NCI-H510A treated with DMSO at 0.1 percent for 48 hours (cell line): ENCODE measurements at regions not wholly inside any gene's neighbourhood (a gene's known extent, or its start where the extent isn't known, plus 50 kb on each side); places are given as distances from the start of the nearest gene placed in this dataset.

ENCODE experiments used
- DNase-seq: peaks from one replicate; lab custom pipeline; 2025; lab: John Stamatoyannopoulos, UW

DNA sequence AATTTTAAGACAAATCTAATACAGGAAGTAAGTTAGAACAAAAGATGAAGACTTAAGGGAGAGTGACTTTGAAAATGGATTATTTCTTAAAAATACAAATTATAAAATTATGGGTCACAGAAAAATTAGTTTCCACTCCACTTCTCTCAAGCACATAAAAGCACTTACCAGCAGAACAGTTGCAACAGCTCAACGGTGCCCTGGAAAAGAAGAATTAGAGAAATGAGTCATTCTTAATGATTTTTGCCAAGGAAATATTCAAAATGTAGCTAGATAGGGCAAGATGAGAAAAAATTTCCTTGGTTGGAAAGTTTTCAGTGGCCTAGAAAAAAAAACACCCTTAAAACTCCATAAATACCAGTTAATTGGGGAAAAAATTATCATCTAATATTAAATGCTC is 2185.6 kb upstream of the CELF4 start:
- DNase-seq = no peak

DNA sequence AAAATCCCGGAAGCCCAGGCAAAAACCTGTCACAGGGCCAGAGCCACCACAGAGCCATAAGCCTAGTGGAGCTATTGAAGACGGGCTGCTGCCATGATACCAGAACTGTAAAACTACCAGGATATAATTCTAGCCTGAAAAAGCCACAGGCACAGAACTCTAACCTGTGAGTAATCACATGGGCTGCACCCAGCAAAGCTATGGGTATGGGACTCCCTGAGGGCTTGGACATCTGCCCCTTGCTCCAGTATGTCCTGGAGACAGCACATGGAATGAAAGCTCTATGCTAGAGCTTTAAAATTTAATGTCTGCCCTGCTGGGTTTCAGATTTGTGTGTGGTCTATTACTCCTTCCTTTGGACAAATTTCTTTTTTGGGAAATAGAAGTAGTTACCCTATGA is 2183.6 kb upstream of the CELF4 start:
- DNase-seq = no peak

DNA sequence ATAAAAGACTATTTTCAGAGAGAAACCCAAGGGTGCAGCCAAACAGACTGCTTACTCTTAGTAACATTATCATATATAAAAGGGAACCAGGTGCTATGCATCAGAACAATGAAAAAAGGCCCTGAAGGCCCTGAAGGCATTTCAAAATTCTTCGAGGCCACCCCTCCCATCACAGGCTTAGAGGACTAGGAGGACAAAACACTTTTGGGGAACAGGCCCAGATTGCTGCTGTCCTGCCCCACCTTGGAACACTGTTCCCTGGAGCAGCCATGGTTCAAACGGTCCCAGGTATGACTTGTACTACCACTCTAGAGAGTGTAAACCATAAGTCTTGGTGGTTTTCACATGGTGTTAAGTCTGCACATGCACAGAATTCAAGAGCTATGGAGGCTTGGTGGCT is 2183.1 kb upstream of the CELF4 start:
- no peak for DNase-seq

DNA sequence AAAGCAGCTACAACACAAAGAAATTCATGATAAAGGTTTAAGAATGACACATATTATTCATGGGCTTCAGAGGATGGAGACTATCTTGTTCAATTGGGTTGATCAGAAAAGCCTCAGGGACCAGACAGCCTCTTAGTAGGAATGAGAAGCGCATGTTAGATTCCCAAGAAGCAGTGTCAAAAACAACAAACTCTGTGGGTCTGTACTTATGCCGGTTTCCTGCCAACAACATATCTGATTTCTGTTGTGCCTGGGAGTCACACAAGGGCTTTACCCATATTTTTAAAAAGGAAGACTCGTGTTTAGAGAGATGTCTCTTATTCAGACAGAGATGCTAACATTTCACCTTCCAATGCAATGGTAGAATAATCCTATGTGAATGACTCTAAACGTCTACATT is 2180.6 kb upstream of the CELF4 start:
- no peak for DNase-seq

DNA sequence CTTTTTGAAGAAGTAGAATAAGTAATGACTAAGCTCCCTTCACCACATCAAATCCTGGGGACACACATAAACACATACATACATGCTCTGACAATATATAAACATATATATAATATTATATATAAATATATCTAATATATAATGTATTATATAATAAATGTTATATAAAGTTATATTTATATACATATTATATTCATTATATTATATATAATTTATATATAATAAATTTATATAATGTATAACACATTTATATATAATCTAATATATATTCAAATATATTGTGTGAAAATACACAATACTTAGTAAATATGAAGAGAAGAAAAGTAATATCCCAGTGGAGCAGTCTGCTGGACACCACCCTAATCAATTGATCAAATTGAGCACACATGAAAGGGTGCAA is 2177.9 kb upstream of the CELF4 start:
- no peak for DNase-seq

DNA sequence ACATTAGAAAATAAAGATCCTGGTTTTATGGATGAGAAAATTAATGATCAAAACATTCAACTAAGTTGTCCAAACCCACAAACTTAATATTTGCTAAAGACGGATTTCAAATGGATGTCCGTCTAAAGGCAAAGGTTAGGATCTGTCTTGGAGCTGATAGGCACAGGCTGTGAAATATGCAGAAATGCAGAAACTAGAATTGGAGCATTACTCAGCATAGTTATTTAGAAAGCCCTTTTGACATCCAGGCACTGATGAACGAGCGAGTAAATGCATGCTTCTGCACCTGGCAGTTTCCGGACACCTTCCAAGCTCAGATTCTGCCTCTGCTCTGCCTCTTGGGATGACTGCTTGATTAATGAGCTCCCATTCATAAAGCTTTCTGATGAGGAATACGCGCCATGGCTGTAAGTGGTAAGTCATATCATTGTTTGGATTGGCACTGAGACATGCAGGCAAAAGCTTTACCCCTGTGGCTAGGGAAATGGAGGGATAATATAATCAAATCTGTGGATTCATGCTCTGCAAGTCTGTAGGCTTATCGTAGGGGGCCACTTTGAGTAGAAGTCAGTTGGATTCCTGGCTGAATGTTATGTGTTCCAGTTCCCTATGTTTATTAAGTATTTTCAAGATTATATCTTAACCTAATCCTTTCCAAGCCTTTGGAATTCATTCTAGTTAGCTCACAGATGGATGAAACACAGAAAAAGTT is 2176.3 kb upstream of the CELF4 start:
- DNase-seq = peak; percentile 95

DNA sequence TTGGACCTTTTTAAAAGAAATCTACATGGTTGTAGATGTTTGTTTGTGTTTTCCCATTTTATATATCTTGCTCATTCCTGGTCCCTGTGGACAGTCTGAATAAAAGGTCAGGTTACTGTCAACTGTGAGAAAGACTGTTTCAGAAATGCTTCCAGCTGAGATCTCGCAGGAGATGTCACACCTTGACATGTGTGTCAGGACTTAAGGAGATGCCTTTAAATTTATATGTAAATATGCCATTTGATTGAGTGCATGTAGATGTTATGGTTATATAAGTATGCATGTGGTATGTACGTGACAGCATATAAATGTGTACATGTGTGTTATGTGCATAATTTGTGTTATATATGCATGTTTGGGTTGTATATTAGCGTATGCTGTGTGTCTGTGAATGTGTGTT is 2172.3 kb upstream of the CELF4 start:
- DNase-seq = no peak

DNA sequence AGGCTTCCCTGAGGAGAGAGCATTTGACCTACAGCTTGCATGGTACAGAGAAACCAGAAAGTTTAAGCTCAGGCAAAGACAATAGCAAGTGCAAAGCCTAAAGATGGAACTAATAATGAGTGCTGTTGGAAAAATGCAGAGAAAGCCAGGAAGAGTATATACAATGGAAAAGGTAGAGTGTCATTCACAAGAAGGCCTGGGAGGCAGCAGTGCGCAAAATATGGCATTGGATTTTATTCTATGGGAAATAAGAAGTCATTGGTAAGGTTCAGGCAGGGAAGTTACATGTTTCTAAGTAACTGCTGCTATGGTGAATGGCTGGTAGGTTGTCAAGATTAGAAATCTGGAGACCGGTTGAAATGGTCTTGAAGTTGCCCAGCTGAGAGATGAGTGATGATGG is 2167.3 kb upstream of the CELF4 start:
- no peak for DNase-seq

DNA sequence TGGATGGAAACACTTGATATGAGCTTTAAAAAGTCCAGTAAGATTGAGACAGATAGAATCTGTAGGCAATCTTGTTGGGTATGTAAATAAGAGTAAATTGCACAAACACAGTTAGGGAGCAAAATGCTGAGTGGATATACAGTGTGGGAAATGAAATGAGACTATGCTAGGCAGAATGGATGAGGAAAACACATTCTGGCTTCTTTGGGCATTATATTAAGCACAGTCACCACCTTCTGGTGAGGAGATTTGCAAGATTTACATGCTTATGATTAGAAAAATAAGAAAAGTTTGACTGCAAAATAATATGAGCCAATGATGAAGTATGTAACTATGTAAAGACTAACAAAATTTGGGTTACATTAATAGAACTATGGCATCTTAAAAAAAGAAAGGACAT is 2165.0 kb upstream of the CELF4 start:
- no peak for DNase-seq

DNA sequence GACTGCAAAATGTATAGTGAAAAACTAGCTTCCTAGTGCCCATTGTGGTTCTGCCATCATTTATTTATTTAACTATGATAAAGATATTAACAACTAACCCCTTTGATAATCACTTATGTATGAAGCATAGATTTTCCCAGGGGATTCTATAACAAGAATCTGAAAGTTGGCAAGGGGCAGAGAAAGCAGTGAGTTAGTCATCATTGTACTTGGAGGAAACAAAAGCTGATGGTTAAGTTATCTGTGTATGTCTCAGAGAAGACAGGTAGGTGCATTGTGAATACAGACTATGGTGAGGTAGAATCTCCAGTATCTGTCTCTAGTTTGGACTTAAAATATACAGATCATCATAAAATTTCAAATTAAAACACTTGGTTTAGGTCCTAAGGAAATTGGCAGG is 2159.1 kb upstream of the CELF4 start:
- no peak for DNase-seq

DNA sequence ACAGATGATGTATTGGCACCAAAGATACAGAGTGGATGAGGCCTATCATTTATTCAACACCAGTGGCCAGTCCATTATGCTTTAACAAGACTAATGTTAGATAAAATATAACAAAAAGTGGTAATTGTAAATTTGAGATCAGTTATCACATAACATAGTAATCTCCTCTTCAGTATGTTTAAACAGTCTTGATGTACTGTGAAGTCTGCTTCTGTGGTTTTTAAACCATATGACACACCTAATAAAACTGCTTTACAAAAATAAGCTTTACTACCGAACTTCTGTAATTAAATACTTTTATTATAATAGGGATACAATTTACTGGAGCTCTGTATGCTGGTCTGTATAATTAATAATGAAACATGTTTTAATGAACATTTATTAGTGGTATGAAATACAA is 2156.1 kb upstream of the CELF4 start:
- no peak for DNase-seq

DNA sequence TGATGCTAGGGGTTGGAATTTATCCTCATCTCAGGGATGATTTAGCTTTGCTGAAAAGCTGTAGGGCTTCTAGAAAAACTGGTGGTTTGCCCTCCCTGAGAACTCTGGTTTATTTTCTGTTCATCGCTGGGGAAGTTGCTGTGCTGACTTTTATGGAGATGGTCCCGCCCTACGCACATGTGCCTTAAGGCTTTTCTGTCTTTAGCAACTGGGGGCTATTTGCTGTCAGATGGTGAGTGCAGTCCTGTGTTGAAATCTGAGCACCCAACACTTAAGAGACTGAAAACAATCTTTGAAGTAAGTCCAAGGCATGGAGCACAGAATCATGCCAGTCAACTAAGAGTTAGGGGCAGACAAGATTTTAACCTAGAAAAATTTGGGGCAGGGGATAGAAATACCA is 2148.4 kb upstream of the CELF4 start:
- DNase-seq = no peak

DNA sequence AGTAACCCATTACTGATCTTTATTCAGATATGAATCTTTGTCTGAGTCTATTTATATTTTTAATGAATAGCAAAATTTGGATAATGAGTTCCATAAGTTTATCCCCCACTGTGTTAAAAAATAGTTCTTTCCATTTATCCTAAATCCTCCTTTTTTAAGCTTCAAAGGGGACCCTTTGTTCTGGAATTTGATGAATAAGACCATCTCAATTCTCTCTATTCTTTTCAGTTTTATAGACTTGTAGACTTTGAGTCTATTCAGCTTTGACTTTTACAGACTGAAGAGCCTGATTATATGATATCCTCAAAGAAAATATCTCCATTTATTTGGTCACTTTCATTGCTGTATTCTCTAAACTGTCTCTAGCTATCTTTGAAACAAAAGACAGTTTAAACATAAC is 2146.1 kb upstream of the CELF4 start:
- DNase-seq = no peak

DNA sequence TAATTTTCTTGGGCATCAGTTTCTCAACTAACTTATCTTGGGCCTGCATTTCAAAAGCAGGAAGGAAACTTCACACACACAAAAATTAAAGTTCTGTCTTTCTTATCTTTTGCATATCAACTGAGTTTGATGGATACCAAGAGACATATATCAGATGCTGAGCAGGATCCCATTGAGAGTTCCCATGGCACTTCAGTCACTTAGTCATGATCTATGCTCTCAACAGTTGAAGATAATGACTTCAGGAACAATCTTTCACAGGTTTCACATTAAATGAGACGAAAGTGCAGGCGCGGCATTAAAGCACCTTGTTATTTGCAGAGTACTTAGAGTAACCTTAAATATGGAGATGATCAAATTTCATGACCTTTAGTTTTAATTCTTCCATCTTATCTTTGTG is 2139.8 kb upstream of the CELF4 start:
- DNase-seq = no peak

DNA sequence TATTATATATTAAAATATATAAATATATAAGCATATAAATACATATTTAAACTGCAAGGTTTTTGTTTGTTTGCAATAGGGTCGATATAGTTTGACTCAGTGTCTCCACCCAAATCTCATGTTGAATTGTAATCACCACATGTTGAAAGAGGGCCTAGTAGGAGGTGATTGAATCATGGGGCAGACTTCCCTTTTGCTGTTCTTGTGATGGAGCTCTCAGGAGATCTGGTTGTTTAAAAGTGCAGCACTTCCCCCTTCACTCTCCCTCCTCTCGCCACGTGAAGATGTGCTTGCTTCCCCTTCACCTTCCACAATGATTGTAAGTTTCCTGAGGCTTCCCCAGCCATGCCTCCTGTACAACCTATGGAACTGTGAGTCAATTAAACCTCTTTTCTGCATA is 2137.3 kb upstream of the CELF4 start:
- no peak for DNase-seq

DNA sequence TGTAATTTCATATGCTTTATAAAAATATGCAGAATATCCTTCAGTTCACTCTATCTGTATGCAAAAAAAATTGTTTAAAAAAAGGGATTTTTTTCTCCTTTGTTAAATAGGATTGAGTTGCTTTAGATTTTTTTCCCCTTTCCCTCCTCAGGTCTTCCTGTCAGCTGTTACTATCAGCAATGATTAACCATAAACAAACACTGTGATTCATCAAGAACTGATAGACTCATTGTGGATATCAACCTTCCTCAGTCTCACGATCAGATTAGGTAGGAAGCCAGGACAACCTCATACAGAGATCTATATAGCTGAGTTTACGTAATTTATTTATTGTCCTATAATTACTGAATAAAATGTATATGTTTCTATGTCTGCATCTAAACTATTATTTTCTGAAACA is 2136.2 kb upstream of the CELF4 start:
- no peak for DNase-seq

DNA sequence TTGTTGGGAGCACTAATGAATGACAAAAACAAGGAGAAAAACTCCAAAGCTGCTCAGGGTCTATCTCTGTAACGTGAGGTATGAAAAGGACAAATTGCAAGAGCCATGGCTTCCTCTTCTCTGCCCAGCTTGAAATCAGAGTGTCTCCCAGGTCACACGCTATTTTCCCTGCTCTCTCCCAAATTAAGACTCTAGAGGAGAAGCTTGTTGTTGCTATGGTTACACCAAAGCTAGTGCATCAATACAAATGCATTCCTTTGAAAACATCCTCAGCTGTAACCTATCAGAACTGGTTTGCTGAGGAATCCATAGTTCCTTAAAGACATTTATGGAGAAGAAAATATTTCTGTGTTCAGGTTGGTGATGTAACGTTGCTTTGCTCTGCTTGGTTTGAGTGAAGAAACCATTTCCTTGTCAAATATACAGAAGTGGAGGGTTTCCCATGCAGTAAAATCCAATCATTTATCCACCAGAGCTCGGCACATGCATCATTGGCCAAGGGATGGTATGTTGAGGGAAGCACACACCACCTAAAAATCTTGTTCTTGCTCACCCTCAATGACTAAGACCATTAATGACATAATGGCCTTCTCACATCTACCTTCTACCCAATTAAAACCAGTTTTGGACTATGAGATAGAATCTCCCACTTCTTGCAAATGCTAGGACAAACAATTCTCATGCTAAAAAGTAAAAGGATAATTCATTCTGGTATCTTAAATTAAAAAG is 2135.6 kb upstream of the CELF4 start:
- DNase-seq = no peak

DNA sequence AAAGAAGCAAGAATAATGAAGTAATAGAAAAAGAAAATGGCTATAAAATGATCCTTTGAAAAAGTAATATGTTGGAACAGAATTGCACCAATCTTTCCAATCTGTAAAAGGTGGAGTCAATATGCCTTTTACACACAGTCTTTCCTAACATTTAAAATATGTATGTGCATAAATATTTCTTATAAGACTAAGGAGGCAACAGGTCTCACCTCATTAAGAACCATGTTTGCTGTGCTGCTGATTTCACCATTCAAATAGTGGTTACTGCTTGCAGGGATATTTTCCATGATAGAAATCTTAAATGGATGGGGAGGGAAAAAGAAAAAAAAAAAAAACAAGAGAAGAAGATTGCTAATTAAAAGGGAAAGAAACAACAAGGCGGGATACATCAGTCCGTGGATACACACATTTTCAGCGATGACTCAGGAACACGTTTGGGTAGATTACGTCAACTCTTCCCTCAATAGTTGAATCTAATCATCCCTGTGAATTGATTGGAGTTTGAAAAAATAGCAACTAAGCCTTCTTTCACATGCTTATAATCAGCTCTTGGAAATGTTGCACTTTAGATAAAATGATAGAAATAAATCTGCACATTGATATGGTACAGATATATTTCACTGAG is 2133.9 kb upstream of the CELF4 start:
- no peak for DNase-seq

DNA sequence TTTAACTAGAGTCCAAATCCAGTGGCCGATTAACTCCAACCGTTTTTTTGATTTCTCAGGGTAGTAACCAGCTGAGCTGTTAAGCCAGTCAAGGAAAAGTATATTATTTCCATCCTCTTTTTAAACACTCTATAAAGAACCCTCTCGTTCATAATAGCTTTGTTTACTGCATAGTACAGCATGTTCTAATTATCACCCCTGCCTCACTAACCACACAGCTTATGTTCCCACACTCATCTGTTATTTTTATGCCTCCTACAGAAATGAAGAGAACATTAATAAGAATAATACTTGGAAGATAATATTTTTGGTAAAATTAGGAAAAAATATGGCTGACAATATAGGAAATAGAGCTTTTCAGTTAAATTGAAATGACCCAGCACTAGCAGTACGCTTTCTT is 2132.8 kb upstream of the CELF4 start:
- DNase-seq = no peak

DNA sequence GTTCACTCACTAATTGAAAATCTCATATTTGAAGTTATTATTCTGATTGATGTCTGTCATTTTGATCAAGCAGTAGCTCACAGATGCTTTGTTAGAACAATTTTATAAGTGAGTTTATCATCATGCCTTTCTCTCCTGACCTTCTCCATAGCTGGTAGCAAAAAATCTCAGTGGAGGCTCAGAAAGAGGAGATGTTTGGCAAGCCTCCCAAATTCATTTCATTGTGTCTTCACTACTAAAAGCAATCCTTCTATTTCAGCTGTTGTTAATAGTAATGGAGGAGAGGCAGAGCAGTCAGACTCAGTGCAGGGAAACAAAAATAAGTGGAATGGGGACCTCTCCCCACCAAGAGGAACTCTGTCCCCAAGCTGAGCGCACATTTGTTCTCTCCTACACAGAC is 2127.8 kb upstream of the CELF4 start:
- DNase-seq = no peak

DNA sequence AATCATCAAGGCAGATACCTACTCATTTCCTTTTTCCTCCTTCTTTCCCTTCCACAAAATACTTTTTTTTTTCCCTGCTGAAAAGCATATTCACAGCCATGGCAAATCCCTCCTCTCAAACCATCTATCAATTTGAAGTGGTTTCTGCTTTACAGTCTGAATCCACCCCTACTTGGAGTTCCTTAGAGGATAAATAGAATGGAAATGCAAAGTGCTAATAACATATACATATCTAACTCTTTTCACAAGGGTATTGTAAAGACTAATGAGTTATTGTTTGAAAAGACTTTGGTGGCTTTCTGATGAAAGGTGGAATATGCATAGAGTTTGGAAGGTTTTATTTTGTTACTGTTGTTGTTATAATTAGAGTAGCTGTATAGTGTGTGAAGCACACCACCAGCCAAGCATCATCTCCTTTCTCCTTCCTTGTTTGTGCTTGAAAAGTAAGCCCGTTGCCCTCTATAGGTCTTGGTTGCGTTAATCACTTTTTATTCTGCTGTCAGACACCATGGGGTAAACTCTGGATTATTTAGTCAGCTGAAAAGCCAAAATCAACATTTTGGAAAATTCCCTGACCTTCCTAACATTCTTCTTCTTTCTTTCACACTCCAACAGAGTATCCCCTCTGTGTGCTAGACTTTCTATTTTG is 2126.9 kb upstream of the CELF4 start:
- no peak for DNase-seq

DNA sequence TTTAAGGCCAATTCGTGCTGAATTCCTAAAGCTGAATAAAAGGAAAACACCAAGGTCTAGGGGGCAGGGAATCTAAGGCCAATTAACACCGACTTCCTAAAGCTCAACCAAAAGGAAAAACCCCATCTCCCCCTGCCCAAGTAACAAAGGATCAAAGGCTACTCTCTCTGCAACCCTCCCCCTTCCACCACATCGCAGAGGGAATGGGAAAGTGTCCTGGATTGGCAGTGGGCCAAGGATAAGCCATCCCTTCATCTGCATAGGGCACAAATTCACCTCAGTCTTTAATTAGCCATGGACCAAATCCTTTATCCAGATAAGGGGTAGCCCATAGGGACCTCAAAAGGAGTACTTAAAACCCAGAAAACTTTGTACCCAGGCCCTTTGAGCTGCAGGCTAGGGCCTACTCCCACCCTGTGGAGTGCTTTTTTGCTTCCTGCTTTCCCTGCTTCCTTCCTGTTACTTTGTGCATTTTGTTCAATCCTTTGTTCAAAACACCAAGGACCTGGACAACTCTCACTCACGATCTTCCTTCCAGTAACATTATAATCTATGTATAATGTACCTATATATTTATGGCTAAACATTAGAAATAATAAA is 2119.8 kb upstream of the CELF4 start:
- DNase-seq = peak; percentile 30

DNA sequence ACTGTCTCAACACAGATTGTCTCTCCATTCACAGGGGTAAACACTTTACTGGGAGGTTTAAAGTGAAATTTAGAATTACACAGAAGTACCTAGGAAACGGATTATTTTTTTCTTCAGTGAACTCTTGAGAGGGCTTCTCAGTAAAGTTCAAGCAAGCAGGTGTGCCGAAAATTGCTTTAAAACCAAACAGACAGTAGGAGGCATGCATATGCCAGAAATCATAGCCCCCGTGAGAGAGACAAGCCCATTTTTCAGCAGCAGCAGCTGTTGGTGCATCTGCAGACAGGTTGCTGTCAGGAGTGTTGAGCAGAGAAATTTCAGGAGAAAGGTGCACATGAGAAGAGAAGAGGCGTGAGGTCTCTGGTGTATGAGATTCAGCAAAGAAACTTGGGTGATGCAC is 2115.5 kb upstream of the CELF4 start:
- no peak for DNase-seq
